ENCODE measurements at regions not wholly inside any gene's neighbourhood (a gene's known extent, or its start where the extent isn't known, plus 50 kb on each side); places are given as distances from the start of the nearest gene placed in this dataset.
"Not testable (repeated sequence)": the region's sequence is repeated elsewhere in the genome, so short reads cannot be mapped to it uniquely, and the experiment has no call there.

DNA sequence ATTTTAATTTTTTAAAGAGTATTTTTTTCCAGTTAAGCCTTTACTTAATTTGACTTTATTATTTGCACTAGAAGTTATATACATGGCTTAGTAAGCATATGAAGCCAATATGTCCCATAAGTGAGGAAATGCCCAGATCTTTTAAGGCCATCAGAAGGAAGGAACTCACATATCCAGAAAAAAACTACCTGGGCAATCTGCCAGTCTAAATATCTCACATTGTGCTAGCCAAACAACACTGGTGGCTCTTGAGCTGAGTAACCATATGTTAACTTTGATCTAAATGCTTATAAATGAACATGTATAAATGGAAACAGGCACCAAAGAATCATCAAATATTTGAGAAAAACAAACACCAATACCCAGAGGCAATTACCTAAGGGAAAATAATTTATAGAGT, 138.6 kb upstream of the APOOL start:
- FAIRE-seq (no peak), DNase-seq (ENCODE audit: insufficient read length, low spot score) (no peak)
- no peak for TF ChIP-seq CTCF (IDR thresholded peaks at IDR 0.05; ENCODE audit: insufficient read depth, missing control alignments)

- FAIRE-seq: not testable (repeated sequence)
Observed at GRCh38 chrX:84870281-84870680, 133.4 kb upstream of the APOOL start.

GRCh38 chrX:84872160-84872771, 131.4 kb upstream of the APOOL start:
- not testable (repeated sequence) for DNase-seq (ENCODE audit: insufficient read length, low spot score); FAIRE-seq

More at GRCh38 chrX:84870281-84870680, 133.4 kb upstream of the APOOL start:
- DNase-seq (ENCODE audit: insufficient read length, low spot score): not testable (repeated sequence)

- FAIRE-seq (no peak), DNase-seq (ENCODE audit: insufficient read length, low spot score) (no peak)
- TF ChIP-seq CTCF (IDR thresholded peaks at IDR 0.05; ENCODE audit: insufficient read depth, missing control alignments): no peak
Observed at GRCh38 chrX:84873176-84873575, 130.5 kb upstream of the APOOL start.

GRCh38 chrX:84876876-84877275, 126.8 kb upstream of the APOOL start:
- no peak for TF ChIP-seq CTCF (IDR thresholded peaks at IDR 0.05; ENCODE audit: insufficient read depth, missing control alignments)
- no peak for FAIRE-seq
- DNase-seq (ENCODE audit: insufficient read length, low spot score): no peak

DNA sequence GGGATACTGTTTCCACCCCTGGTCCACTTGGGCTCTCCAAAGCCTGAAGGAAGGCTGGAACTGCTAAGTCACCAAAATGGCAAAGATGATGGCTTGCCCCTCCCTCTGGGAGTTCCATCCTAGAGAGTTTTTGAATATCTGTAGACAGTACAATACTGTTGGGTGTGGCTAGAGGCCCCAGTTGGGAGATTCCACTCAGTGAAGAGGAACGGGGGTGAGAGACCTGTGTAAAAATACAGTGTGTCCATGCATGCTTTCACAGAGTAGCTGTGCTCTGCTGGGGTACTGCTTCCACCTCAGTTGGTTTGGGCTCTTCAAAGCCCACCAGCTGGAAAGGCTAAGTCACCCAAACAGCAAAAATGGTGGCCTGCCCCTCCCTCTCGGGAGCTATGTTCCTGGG, 109.8 kb upstream of the APOOL start:
- FAIRE-seq: no peak

DNA sequence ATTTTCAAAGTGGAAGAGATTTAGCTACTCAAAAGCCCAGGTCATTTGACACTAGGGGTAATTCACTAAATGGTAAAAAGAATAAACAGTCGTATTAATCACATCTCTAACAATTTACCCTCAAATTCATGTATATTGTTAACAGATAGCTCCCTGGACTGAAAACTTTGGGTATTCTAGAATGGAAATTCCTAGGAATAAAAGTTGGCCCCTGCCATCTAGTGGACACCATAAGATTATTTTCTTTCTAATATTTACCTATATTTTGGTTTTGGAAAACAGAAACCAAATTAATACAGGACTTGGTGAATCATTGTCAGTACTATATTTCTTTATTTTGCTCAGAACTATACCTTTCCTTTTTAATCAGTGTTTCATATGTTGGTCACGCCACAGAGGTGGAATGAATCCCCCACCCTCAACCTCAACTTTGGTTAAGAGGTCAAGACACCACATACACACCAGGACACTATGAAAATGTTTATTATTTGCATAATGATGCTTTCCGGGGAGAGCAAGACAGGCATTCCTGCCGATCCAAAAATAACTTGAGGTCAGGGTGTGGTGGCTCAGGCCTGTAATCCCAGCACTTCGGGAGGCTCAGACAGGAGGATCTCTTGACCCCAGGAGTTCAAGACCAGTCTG, 96.2 kb upstream of the APOOL start:
- DNase-seq (ENCODE audit: insufficient read length, low spot score) (no peak), FAIRE-seq (no peak)
- TF ChIP-seq CTCF (IDR thresholded peaks at IDR 0.05; ENCODE audit: insufficient read depth, missing control alignments): no peak

More for the DNA sequence above, 109.8 kb upstream of the APOOL start:
- DNase-seq (ENCODE audit: insufficient read length, low spot score): no peak
- TF ChIP-seq CTCF (IDR thresholded peaks at IDR 0.05; ENCODE audit: insufficient read depth, missing control alignments): no peak

GRCh38 chrX:84909151-84909550, 94.5 kb upstream of the APOOL start:
- no peak for FAIRE-seq

More at GRCh38 chrX:84909151-84909550, 94.5 kb upstream of the APOOL start:
- no peak for DNase-seq (ENCODE audit: insufficient read length, low spot score)
- TF ChIP-seq CTCF (IDR thresholded peaks at IDR 0.05; ENCODE audit: insufficient read depth, missing control alignments): no peak

Data from D721Med (cell line).